ENCODE measurements at regions not wholly inside any gene's neighbourhood (a gene's known extent, or its start where the extent isn't known, plus 50 kb on each side); places are given as distances from the start of the nearest gene placed in this dataset.

DNA sequence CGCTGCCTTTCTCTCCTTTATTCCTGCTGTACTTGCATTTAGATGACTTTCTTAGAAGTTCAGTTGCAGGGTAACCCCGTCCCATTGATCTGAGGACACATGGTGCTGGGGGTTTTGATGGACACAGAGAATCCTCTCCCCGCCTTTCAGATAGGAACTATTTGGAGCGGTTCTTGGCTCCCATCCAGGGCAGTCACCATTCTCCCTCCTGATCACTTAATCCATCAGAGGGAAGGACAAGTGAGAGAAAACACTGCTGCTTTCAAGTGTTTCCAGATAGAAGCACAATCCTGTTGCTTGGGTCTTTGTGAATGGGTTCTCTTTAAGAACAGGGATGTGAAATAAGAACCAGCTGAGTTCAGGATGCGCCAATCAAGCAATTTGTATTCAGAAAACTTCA lies 85.2 kb downstream of the IRX1 start:
- 60% methylated on average over 1 of the region's 5 CpGs for WGBS (ENCODE audit: insufficient coverage)
- no peak overlapping the region for H2AFZ ChIP-seq (ENCODE audit: insufficient read depth, low read depth, low read length, poor library complexity, severe bottlenecking)

DNA sequence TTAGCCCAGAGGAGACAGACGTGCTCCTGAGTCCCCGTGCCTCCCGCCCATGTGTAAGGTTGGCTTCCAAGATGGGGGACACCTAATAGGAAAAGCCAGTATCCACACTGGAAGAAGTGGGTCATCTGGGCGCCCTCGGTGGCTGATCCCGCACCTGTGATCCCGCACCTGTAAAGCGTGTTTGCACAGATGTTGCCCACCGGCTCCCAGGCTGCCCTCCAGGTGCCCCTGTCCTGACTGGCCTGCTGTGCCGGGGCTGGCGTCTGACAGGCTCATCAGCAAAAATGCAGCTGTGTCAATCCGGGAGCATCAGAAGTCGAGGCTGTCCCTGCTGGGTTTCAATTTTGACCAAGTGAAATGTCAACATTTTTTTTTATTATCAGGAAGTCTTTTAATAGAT lies 88.5 kb downstream of the IRX1 start:
- WGBS (ENCODE audit: insufficient coverage), result 92% methylated on average over 11 of the region's 13 CpGs
- intact Hi-C loops (cut with micrococcal nuclease), result no loop called here
- H3K27ac Mint-ChIP-seq, result no peak overlapping the region
- CTCF ChIA-PET, result no interaction called here
- Histone ChIP-seq H2AFZ (ENCODE audit: insufficient read depth, low read depth, low read length, poor library complexity, severe bottlenecking) (no peak overlapping the region), H3K4me2 (replicated peaks; ENCODE audit: low read depth, low read length, poor library complexity, severe bottlenecking) (no peak overlapping the region), H3K79me2 (ENCODE audit: control insufficient read depth, insufficient read depth, low read length) (no peaks in the 10 kb centered on the region), H3K27me3 (replicated peaks in 1 of 4; ENCODE audit: control extremely low read depth in 1 of 4, control insufficient read depth in 3 of 4, insufficient read depth in 4 of 4, low read length in 3 of 4) (no peaks in the 10 kb centered on the region), H3K27ac (ENCODE audit: low read length in 2 of 2) (no peak overlapping the region), H3K4me1 (ENCODE audit: control insufficient read depth in 2 of 2, insufficient read depth in 2 of 2, low read length in 2 of 2) (no peaks in the 10 kb centered on the region), H3K9ac (ENCODE audit: low read length) (no peak overlapping the region), H3K36me3 (replicated peaks in 1 of 2; ENCODE audit: control extremely low read depth in 1 of 2, control insufficient read depth in 1 of 2, extremely low read depth in 1 of 2, insufficient read depth in 2 of 2, low read length in 1 of 2) (no peaks in the 10 kb centered on the region), H4K20me1 (ENCODE audit: control insufficient read depth, insufficient read depth, low read length, poor library complexity, severe bottlenecking) (no peaks in the 10 kb centered on the region), H3K9me3 (ENCODE audit: control extremely low read depth in 1 of 3, control insufficient read depth in 2 of 3, insufficient read depth in 1 of 3, low read length in 2 of 3) (peaks cover 0 to 10% (median 0%) of the 10 kb centered on the region in 3 donors), H3K4me3 (ENCODE audit: control extremely low read depth in 1 of 5, extremely low read depth in 1 of 5, insufficient read depth in 1 of 5, low read depth in 2 of 5, low read length in 4 of 5) (no peak overlapping the region)
- no peaks in the 10 kb centered on the region for H3K4me1 Mint-ChIP-seq
- H3K4me3 Mint-ChIP-seq, result no peak overlapping the region
- no peak for DNase-seq
- POLR2A ChIA-PET, result no interaction called here
- H3K27me3 Mint-ChIP-seq, result no peaks in the 10 kb centered on the region
- peaks cover 4% of the 10 kb centered on the region for H3K9me3 Mint-ChIP-seq (ENCODE audit: insufficient read depth)
- no peak for ATAC-seq (ENCODE audit: low read depth)
- TF ChIP-seq, protein P1, sequence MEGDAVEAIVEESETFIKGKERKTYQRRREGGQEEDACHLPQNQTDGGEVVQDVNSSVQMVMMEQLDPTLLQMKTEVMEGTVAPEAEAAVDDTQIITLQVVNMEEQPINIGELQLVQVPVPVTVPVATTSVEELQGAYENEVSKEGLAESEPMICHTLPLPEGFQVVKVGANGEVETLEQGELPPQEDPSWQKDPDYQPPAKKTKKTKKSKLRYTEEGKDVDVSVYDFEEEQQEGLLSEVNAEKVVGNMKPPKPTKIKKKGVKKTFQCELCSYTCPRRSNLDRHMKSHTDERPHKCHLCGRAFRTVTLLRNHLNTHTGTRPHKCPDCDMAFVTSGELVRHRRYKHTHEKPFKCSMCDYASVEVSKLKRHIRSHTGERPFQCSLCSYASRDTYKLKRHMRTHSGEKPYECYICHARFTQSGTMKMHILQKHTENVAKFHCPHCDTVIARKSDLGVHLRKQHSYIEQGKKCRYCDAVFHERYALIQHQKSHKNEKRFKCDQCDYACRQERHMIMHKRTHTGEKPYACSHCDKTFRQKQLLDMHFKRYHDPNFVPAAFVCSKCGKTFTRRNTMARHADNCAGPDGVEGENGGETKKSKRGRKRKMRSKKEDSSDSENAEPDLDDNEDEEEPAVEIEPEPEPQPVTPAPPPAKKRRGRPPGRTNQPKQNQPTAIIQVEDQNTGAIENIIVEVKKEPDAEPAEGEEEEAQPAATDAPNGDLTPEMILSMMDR (IDR thresholded peaks at IDR 0.05), result no peak
- no peak for TF ChIP-seq EZH2 (IDR thresholded peaks at IDR 0.05; ENCODE audit: borderline replicate concordance, insufficient read depth, low read depth, low read length, poor library complexity, severe bottlenecking)

More for the DNA sequence above, 85.2 kb downstream of the IRX1 start:
- Histone ChIP-seq H4K20me1 (ENCODE audit: control insufficient read depth, insufficient read depth, low read length, poor library complexity, severe bottlenecking) (no peaks in the 10 kb centered on the region), H3K9me3 (ENCODE audit: control extremely low read depth in 1 of 3, control insufficient read depth in 2 of 3, insufficient read depth in 1 of 3, low read length in 2 of 3) (peaks cover 0 to 26% (median 0%) of the 10 kb centered on the region in 3 donors), H3K36me3 (replicated peaks in 1 of 2; ENCODE audit: control extremely low read depth in 1 of 2, control insufficient read depth in 1 of 2, extremely low read depth in 1 of 2, insufficient read depth in 2 of 2, low read length in 1 of 2) (no peaks in the 10 kb centered on the region), H3K27ac (ENCODE audit: low read length in 2 of 2) (no peak overlapping the region), H3K4me2 (replicated peaks; ENCODE audit: low read depth, low read length, poor library complexity, severe bottlenecking) (no peak overlapping the region), H3K79me2 (ENCODE audit: control insufficient read depth, insufficient read depth, low read length) (no peaks in the 10 kb centered on the region), H3K9ac (ENCODE audit: low read length) (no peak overlapping the region), H3K27me3 (replicated peaks in 1 of 4; ENCODE audit: control extremely low read depth in 1 of 4, control insufficient read depth in 3 of 4, insufficient read depth in 4 of 4, low read length in 3 of 4) (no peaks in the 10 kb centered on the region), H3K4me1 (ENCODE audit: control insufficient read depth in 2 of 2, insufficient read depth in 2 of 2, low read length in 2 of 2) (no peaks in the 10 kb centered on the region), H3K4me3 (ENCODE audit: control extremely low read depth in 1 of 5, extremely low read depth in 1 of 5, insufficient read depth in 1 of 5, low read depth in 2 of 5, low read length in 4 of 5) (no peak overlapping the region)
- CTCF ChIA-PET, result no interaction called here
- POLR2A ChIA-PET, result no interaction called here
- Mint-ChIP-seq H3K9me3 (ENCODE audit: insufficient read depth) (peaks cover 4% of the 10 kb centered on the region), H3K4me3 (no peak overlapping the region), H3K27ac (no peak overlapping the region), H3K4me1 (no peaks in the 10 kb centered on the region), H3K27me3 (no peaks in the 10 kb centered on the region)
- intact Hi-C loops (cut with micrococcal nuclease), result no loop called here
- ATAC-seq (ENCODE audit: low read depth), result no peak
- TF ChIP-seq EZH2 (IDR thresholded peaks at IDR 0.05; ENCODE audit: borderline replicate concordance, insufficient read depth, low read depth, low read length, poor library complexity, severe bottlenecking), result no peak
- TF ChIP-seq, protein P1 (IDR thresholded peaks at IDR 0.05), result no peak
- no peak for DNase-seq
